Gastroesophageal sphincter (tissue), 3 donors: ENCODE measurements at regions not wholly inside any gene's neighbourhood (a gene's known extent, or its start where the extent isn't known, plus 50 kb on each side); places are given as distances from the start of the nearest gene placed in this dataset.

ENCODE experiments used
- POLR2A ChIP-seq, 2 donors: fragments of 450-650 bp; IDR thresholded peaks; one replicate each; pipeline ENCODE4 v1.6.1; 2017; ENCODE audit warnings: antibody characterized with exemption in 2 of 2, mild to moderate bottlenecking in 2 of 2, moderate library complexity in 1 of 2
- POLR2AphosphoS5 ChIP-seq: sonication (generic); formaldehyde crosslinking; IDR thresholded peaks from one replicate; pipeline ENCODE4 v1.6.1; 2017; ENCODE audit warnings: antibody characterized with exemption
- TF ChIP-seq, protein P1 (sequence below), 4 experiments: fragments of 200-600 bp in 2 of 4; fragments of 450-650 bp in 2 of 4; sonication (generic) in 1 of 4; IDR thresholded peaks; one replicate each; pipeline ENCODE4 v1.5.1; 2017 to 2019; ENCODE audit warnings: antibody characterized with exemption in 4 of 4, mild to moderate bottlenecking in 2 of 4, moderate library complexity in 2 of 4

DNA sequence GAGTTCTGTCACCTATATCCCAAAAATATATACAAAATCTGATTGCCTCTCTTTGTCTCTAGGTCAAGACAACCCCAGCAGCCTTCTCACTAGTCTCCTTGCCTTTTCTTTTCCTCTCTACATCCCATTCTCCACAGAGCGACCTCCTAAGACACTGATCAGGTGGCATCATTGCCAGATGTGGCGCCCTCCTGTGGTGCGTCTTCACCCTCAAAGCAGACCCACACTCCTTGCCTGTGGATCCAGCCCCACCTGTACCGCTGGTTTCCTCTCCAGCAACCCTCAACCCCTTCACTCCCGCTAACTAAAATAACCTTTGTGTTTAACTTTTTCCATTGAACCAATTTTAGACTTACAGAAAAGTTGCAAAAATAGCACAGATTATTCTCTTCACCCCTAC is 273.3 kb downstream of the GLI2 start:
- TF ChIP-seq, protein P1, sequence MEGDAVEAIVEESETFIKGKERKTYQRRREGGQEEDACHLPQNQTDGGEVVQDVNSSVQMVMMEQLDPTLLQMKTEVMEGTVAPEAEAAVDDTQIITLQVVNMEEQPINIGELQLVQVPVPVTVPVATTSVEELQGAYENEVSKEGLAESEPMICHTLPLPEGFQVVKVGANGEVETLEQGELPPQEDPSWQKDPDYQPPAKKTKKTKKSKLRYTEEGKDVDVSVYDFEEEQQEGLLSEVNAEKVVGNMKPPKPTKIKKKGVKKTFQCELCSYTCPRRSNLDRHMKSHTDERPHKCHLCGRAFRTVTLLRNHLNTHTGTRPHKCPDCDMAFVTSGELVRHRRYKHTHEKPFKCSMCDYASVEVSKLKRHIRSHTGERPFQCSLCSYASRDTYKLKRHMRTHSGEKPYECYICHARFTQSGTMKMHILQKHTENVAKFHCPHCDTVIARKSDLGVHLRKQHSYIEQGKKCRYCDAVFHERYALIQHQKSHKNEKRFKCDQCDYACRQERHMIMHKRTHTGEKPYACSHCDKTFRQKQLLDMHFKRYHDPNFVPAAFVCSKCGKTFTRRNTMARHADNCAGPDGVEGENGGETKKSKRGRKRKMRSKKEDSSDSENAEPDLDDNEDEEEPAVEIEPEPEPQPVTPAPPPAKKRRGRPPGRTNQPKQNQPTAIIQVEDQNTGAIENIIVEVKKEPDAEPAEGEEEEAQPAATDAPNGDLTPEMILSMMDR (IDR thresholded peaks at IDR 0.05): peak in 1 of 4 experiments; percentile 8
- no peak for TF ChIP-seq POLR2A (IDR thresholded peaks at IDR 0.05)
- no peak for TF ChIP-seq POLR2AphosphoS5
